ENCODE measurements at regions not wholly inside any gene's neighbourhood (a gene's known extent, or its start where the extent isn't known, plus 50 kb on each side); places are given as distances from the start of the nearest gene placed in this dataset.

- Histone ChIP-seq H2BK120ac (ENCODE audit: low read depth, low read length) (no peak overlapping the region), H3K4me1 (ENCODE audit: control insufficient read depth in 2 of 2, insufficient read depth in 1 of 2, low read depth in 1 of 2, low read length in 2 of 2) (no peaks in the 10 kb centered on the region), H3K14ac (ENCODE audit: low read length) (no peak overlapping the region), H2BK15ac (ENCODE audit: low read length) (no peak overlapping the region), H2AK5ac (ENCODE audit: low read depth, low read length) (no peak overlapping the region), H2BK5ac (ENCODE audit: low read length) (no peak overlapping the region), H3K4me2 (ENCODE audit: insufficient read depth, low read length, poor library complexity, severe bottlenecking) (no peak overlapping the region), H2AFZ (ENCODE audit: low read length) (no peak overlapping the region), H3K18ac (ENCODE audit: low read length) (no peak overlapping the region), H4K8ac (ENCODE audit: low read depth, low read length) (no peak overlapping the region), H3K23ac (ENCODE audit: low read depth, low read length, poor library complexity) (no peak overlapping the region), H3K27ac (replicated peaks; ENCODE audit: low read length) (no peak overlapping the region), H3K9me3 (replicated peaks in 1 of 2; ENCODE audit: control insufficient read depth in 2 of 2, insufficient read depth in 1 of 2, low read depth in 1 of 2, low read length in 2 of 2) (no peaks in the 10 kb centered on the region), H3K36me3 (replicated peaks in 1 of 2; ENCODE audit: control insufficient read depth in 2 of 2, insufficient read depth in 2 of 2, low read length in 2 of 2) (no peaks in the 10 kb centered on the region), H3K9ac (ENCODE audit: low read depth, low read length, poor library complexity) (no peak overlapping the region), H3K4me3 (ENCODE audit: low read length in 2 of 2) (no peak overlapping the region), H3K4ac (ENCODE audit: low read length) (no peak overlapping the region), H3K27me3 (ENCODE audit: control insufficient read depth in 3 of 3, insufficient read depth in 3 of 3, low read depth in 1 of 3, low read length in 3 of 3) (no peaks in the 10 kb centered on the region), H2BK12ac (ENCODE audit: low read length) (no peak overlapping the region), H3K79me1 (ENCODE audit: low read depth, low read length) (no peaks in the 10 kb centered on the region), H4K91ac (ENCODE audit: low read depth, low read length, poor library complexity) (no peak overlapping the region)
- DNase-seq (ENCODE audit: low spot score): no peak
- no CpG with 5 or more reads among the region's 1 CpG for WGBS, 2 donors (ENCODE audit: extremely low coverage in 2 of 2, insufficient read length in 2 of 2, insufficient replicate concordance in 1 of 2)
Observed at GRCh38 chr6:81381382-81381916, 371.0 kb downstream of the TENT5A start.

DNA sequence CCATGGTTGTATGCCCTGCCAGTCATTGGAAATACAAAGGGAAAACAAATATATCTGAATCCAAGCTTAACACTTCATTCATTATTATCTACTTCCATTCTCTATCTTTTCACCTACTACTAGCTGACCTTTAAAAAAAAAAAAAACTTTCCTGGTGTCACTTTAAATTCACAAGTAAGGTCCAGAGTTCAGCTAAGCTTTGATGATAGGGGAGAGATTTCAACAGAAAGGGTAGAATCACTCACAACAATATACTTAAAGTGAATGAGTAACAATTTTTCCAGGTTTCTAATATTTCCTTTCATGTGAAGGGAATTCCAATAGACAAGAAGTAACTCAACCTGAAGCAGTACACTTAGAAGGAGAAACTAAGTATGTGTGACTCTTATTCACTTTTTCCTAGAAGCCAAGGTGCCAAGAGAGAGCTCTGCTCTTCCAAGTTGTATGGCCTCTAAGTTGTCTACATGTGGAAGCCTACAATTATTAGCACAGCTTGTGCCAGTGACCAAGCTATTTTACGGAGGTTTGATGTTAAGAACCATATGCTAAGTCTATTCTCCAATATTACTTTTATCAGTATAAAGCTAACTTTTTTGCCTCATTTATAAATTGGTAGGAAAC, 371.7 kb downstream of the TENT5A start:
- no peaks in the 10 kb centered on the region for H3K27me3 ChIP-seq (ENCODE audit: control insufficient read depth in 3 of 3, insufficient read depth in 3 of 3, low read depth in 1 of 3, low read length in 3 of 3)
- H3K18ac ChIP-seq (ENCODE audit: low read length): no peak overlapping the region
- no peak overlapping the region for H2BK120ac ChIP-seq (ENCODE audit: low read depth, low read length)
- H3K79me1 ChIP-seq (ENCODE audit: low read depth, low read length): no peaks in the 10 kb centered on the region
- H3K4me1 ChIP-seq (ENCODE audit: control insufficient read depth in 2 of 2, insufficient read depth in 1 of 2, low read depth in 1 of 2, low read length in 2 of 2): no peaks in the 10 kb centered on the region
- no peak overlapping the region for H3K4me3 ChIP-seq (ENCODE audit: low read length in 2 of 2)
- H2AFZ ChIP-seq (ENCODE audit: low read length): no peak overlapping the region
- no peak overlapping the region for H3K9ac ChIP-seq (ENCODE audit: low read depth, low read length, poor library complexity)
- H3K27ac ChIP-seq (replicated peaks; ENCODE audit: low read length): no peak overlapping the region
- H2BK12ac ChIP-seq (ENCODE audit: low read length): no peak overlapping the region
- no peaks in the 10 kb centered on the region for H3K9me3 ChIP-seq (replicated peaks in 1 of 2; ENCODE audit: control insufficient read depth in 2 of 2, insufficient read depth in 1 of 2, low read depth in 1 of 2, low read length in 2 of 2)
- no CpG with 5 or more reads among the region's 1 CpG for WGBS, 2 donors (ENCODE audit: extremely low coverage in 2 of 2, insufficient read length in 2 of 2, insufficient replicate concordance in 1 of 2)
- H3K4ac ChIP-seq (ENCODE audit: low read length): no peak overlapping the region
- DNase-seq (ENCODE audit: low spot score): no peak
- H2BK15ac ChIP-seq (ENCODE audit: low read length): no peak overlapping the region
- H4K8ac ChIP-seq (ENCODE audit: low read depth, low read length): no peak overlapping the region
- no peak overlapping the region for H2AK5ac ChIP-seq (ENCODE audit: low read depth, low read length)
- H3K36me3 ChIP-seq (replicated peaks in 1 of 2; ENCODE audit: control insufficient read depth in 2 of 2, insufficient read depth in 2 of 2, low read length in 2 of 2): no peaks in the 10 kb centered on the region
- no peak overlapping the region for H4K91ac ChIP-seq (ENCODE audit: low read depth, low read length, poor library complexity)
- H3K4me2 ChIP-seq (ENCODE audit: insufficient read depth, low read length, poor library complexity, severe bottlenecking): no peak overlapping the region
- no peak overlapping the region for H3K23ac ChIP-seq (ENCODE audit: low read depth, low read length, poor library complexity)
- no peak overlapping the region for H3K14ac ChIP-seq (ENCODE audit: low read length)
- H2BK5ac ChIP-seq (ENCODE audit: low read length): no peak overlapping the region

GRCh38 chr6:81376745-81377144, 375.7 kb downstream of the TENT5A start:
- H3K23ac ChIP-seq (ENCODE audit: low read depth, low read length, poor library complexity): no peak overlapping the region
- H2BK12ac ChIP-seq (ENCODE audit: low read length): no peak overlapping the region
- DNase-seq (ENCODE audit: low spot score): no peak
- H3K27me3 ChIP-seq (ENCODE audit: control insufficient read depth in 3 of 3, insufficient read depth in 3 of 3, low read depth in 1 of 3, low read length in 3 of 3): no peaks in the 10 kb centered on the region
- no peaks in the 10 kb centered on the region for H3K9me3 ChIP-seq (replicated peaks in 1 of 2; ENCODE audit: control insufficient read depth in 2 of 2, insufficient read depth in 1 of 2, low read depth in 1 of 2, low read length in 2 of 2)
- no peaks in the 10 kb centered on the region for H3K79me1 ChIP-seq (ENCODE audit: low read depth, low read length)
- H3K14ac ChIP-seq (ENCODE audit: low read length): no peak overlapping the region
- no peak overlapping the region for H2BK15ac ChIP-seq (ENCODE audit: low read length)
- no peaks in the 10 kb centered on the region for H3K4me1 ChIP-seq (ENCODE audit: control insufficient read depth in 2 of 2, insufficient read depth in 1 of 2, low read depth in 1 of 2, low read length in 2 of 2)
- H3K4me3 ChIP-seq (ENCODE audit: low read length in 2 of 2): no peak overlapping the region
- no CpG with 5 or more reads among the region's 5 CpGs for WGBS, 2 donors (ENCODE audit: extremely low coverage in 2 of 2, insufficient read length in 2 of 2, insufficient replicate concordance in 1 of 2)
- no peak overlapping the region for H4K8ac ChIP-seq (ENCODE audit: low read depth, low read length)
- H2AK5ac ChIP-seq (ENCODE audit: low read depth, low read length): no peak overlapping the region
- H2BK120ac ChIP-seq (ENCODE audit: low read depth, low read length): no peak overlapping the region
- H3K4me2 ChIP-seq (ENCODE audit: insufficient read depth, low read length, poor library complexity, severe bottlenecking): no peak overlapping the region
- no peak overlapping the region for H4K91ac ChIP-seq (ENCODE audit: low read depth, low read length, poor library complexity)
- no peak overlapping the region for H3K27ac ChIP-seq (replicated peaks; ENCODE audit: low read length)
- H3K4ac ChIP-seq (ENCODE audit: low read length): no peak overlapping the region
- H2BK5ac ChIP-seq (ENCODE audit: low read length): no peak overlapping the region
- no peak overlapping the region for H3K18ac ChIP-seq (ENCODE audit: low read length)
- no peak overlapping the region for H3K9ac ChIP-seq (ENCODE audit: low read depth, low read length, poor library complexity)
- no peaks in the 10 kb centered on the region for H3K36me3 ChIP-seq (replicated peaks in 1 of 2; ENCODE audit: control insufficient read depth in 2 of 2, insufficient read depth in 2 of 2, low read length in 2 of 2)
- no peak overlapping the region for H2AFZ ChIP-seq (ENCODE audit: low read length)

GRCh38 chr6:81373414-81373813, 379.1 kb downstream of the TENT5A start:
- H2AFZ ChIP-seq (ENCODE audit: low read length): no peak overlapping the region
- no peak for DNase-seq (ENCODE audit: low spot score)
- H3K4me1 ChIP-seq (ENCODE audit: control insufficient read depth in 2 of 2, insufficient read depth in 1 of 2, low read depth in 1 of 2, low read length in 2 of 2): no peaks in the 10 kb centered on the region
- H4K8ac ChIP-seq (ENCODE audit: low read depth, low read length): no peak overlapping the region
- H3K27me3 ChIP-seq (ENCODE audit: control insufficient read depth in 3 of 3, insufficient read depth in 3 of 3, low read depth in 1 of 3, low read length in 3 of 3): no peaks in the 10 kb centered on the region
- no peak overlapping the region for H3K4me2 ChIP-seq (ENCODE audit: insufficient read depth, low read length, poor library complexity, severe bottlenecking)
- no peak overlapping the region for H3K14ac ChIP-seq (ENCODE audit: low read length)
- H2BK12ac ChIP-seq (ENCODE audit: low read length): no peak overlapping the region
- WGBS, 2 donors (ENCODE audit: extremely low coverage in 2 of 2, insufficient read length in 2 of 2, insufficient replicate concordance in 1 of 2): no CpG with 5 or more reads among the region's 1 CpG
- no peak overlapping the region for H2AK5ac ChIP-seq (ENCODE audit: low read depth, low read length)
- H3K23ac ChIP-seq (ENCODE audit: low read depth, low read length, poor library complexity): no peak overlapping the region
- no peak overlapping the region for H2BK5ac ChIP-seq (ENCODE audit: low read length)
- no peaks in the 10 kb centered on the region for H3K9me3 ChIP-seq (replicated peaks in 1 of 2; ENCODE audit: control insufficient read depth in 2 of 2, insufficient read depth in 1 of 2, low read depth in 1 of 2, low read length in 2 of 2)
- no peak overlapping the region for H3K27ac ChIP-seq (replicated peaks; ENCODE audit: low read length)
- H3K79me1 ChIP-seq (ENCODE audit: low read depth, low read length): no peaks in the 10 kb centered on the region
- no peak overlapping the region for H2BK120ac ChIP-seq (ENCODE audit: low read depth, low read length)
- no peaks in the 10 kb centered on the region for H3K36me3 ChIP-seq (replicated peaks in 1 of 2; ENCODE audit: control insufficient read depth in 2 of 2, insufficient read depth in 2 of 2, low read length in 2 of 2)
- H3K9ac ChIP-seq (ENCODE audit: low read depth, low read length, poor library complexity): no peak overlapping the region
- no peak overlapping the region for H3K4ac ChIP-seq (ENCODE audit: low read length)
- no peak overlapping the region for H2BK15ac ChIP-seq (ENCODE audit: low read length)
- no peak overlapping the region for H3K4me3 ChIP-seq (ENCODE audit: low read length in 2 of 2)
- no peak overlapping the region for H4K91ac ChIP-seq (ENCODE audit: low read depth, low read length, poor library complexity)
- no peak overlapping the region for H3K18ac ChIP-seq (ENCODE audit: low read length)

Data from neuronal stem cell (in vitro differentiated cells).